OCI-LY1 (cell line): ENCODE measurements at regions not wholly inside any gene's neighbourhood (a gene's known extent, or its start where the extent isn't known, plus 50 kb on each side); places are given as distances from the start of the nearest gene placed in this dataset.

Source experiments
- H2AFZ ChIP-seq: fragments of 200-600 bp; sonication (generic), shearing (Covaris generic); 2 replicates; pipeline ENCODE4 v1.6.0; 2014; ENCODE audit warnings: antibody characterized with exemption, mild to moderate bottlenecking, low read length
- H3F3A ChIP-seq: fragments of 200-600 bp; sonication (generic), shearing (Covaris generic); 2 replicates; pipeline ENCODE4 v1.6.0; 2014; ENCODE audit warnings: mild to moderate bottlenecking, antibody characterized with exemption, low read length, moderate library complexity; ENCODE audit not compliant: insufficient read depth
- H3K27ac ChIP-seq: fragments of 200-600 bp; sonication (generic); 2 replicates; pipeline ENCODE4 v1.5.1; 2014; ENCODE audit warnings: low read length, mixed run types, mild to moderate bottlenecking, low read depth; ENCODE audit not compliant: poor library complexity, severe bottlenecking
- H3K27me3 ChIP-seq: fragments of 200-600 bp; sonication (generic); 2 replicates; pipeline ENCODE4 v1.6.0; 2014; ENCODE audit warnings: antibody characterized with exemption, mild to moderate bottlenecking, low read length, moderate library complexity; ENCODE audit not compliant: insufficient read depth
- H3K36me3 ChIP-seq: fragments of 200-600 bp; sonication (generic); 2 replicates; pipeline ENCODE4 v1.6.1; 2014; ENCODE audit warnings: mild to moderate bottlenecking, antibody characterized with exemption, low read length, moderate library complexity, mixed read lengths; ENCODE audit not compliant: insufficient read depth
- H3K4me1 ChIP-seq: fragments of 200-600 bp; sonication (generic); 2 replicates; pipeline ENCODE4 v1.5.1; 2014; ENCODE audit warnings: mild to moderate bottlenecking, low read length, moderate library complexity; ENCODE audit not compliant: insufficient read depth, severe bottlenecking
- H3K4me2 ChIP-seq: fragments of 200-600 bp; sonication (generic), shearing (Covaris generic); 2 replicates; pipeline ENCODE4 v1.6.1; 2014; ENCODE audit warnings: low read length
- H3K4me3 ChIP-seq: fragments of 200-600 bp; sonication (generic); 2 replicates; pipeline ENCODE4 v1.5.1; 2014; ENCODE audit warnings: low read length, low read depth, mild to moderate bottlenecking, mixed read lengths; ENCODE audit not compliant: poor library complexity, severe bottlenecking
- H3K79me2 ChIP-seq: fragments of 200-600 bp; shearing (Covaris generic); 2 replicates; pipeline ENCODE4 v1.6.1; 2016; ENCODE audit warnings: mixed run types, low read length, mixed read lengths; ENCODE audit not compliant: insufficient read depth
- H3K9ac ChIP-seq: fragments of 200-600 bp; sonication (generic), shearing (Covaris generic); 2 replicates; pipeline ENCODE4 v1.6.1; 2014; ENCODE audit warnings: mild to moderate bottlenecking, low read length, mixed read lengths
- H3K9me2 ChIP-seq: fragments of 200-600 bp; sonication (generic), shearing (Covaris generic); 2 replicates; pipeline ENCODE4 v1.6.1; 2014; ENCODE audit warnings: low read depth, mild to moderate bottlenecking, low read length, mixed read lengths
- H3K9me3 ChIP-seq: fragments of 200-600 bp; shearing (Covaris generic); 2 replicates; pipeline ENCODE4 v1.6.1; 2014; ENCODE audit warnings: low read length, mixed read lengths
- H4K20me1 ChIP-seq: fragments of 200-600 bp; sonication (generic), shearing (Covaris generic); 2 replicates; pipeline ENCODE4 v1.6.0; 2016; ENCODE audit warnings: mild to moderate bottlenecking, low read length; ENCODE audit not compliant: insufficient read depth
- CTCF ChIP-seq: fragments of 200-600 bp; sonication (generic), shearing (Covaris generic); IDR thresholded peaks from 2 replicates; pipeline ENCODE4 v1.5.1; 2017; ENCODE audit warnings: mild to moderate bottlenecking, antibody characterized with exemption, low read length, moderate library complexity, mixed read lengths
- EZH2 ChIP-seq: fragments of 200-600 bp; sonication (generic), shearing (Covaris generic); IDR thresholded peaks from 2 replicates; pipeline ENCODE4 v1.8.0; 2017; ENCODE audit warnings: borderline replicate concordance, mixed run types, mild to moderate bottlenecking, antibody characterized with exemption, low read length, moderate library complexity, mixed read lengths

DNA sequence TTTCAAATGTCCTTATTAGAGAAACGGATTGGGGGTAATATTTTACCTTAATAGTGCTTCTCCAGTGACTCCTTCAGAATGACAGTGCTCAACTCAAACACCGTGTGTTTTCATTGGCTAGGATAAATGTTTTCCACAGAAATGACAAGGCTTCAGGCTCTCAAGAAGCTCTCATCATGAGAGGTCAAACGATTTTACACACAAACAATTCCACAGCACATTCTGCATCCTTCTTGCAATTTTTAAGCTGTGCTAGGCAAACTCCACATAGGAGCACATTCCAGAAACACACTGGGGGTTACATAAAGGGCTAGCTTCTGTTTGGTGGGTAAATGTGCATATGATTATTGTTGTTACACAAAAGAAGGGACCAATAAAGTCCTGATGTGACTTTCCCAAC, 75.5 kb upstream of the IPO9 start:
- H3K9me2 ChIP-seq: no peaks in the 10 kb centered on the region
- H3K9me3 ChIP-seq: no peaks in the 10 kb centered on the region
- no peaks in the 10 kb centered on the region for H3K36me3 ChIP-seq
- H3K27me3 ChIP-seq: no peaks in the 10 kb centered on the region; the same call in 1 of the 2 replicates
- no peaks in the 10 kb centered on the region for H3K4me1 ChIP-seq
- H3K4me3 ChIP-seq: no peak overlapping the region
- H3F3A ChIP-seq: no peaks in the 10 kb centered on the region
- no peaks in the 10 kb centered on the region for H4K20me1 ChIP-seq
- H2AFZ ChIP-seq: no peak overlapping the region
- no peak overlapping the region for H3K27ac ChIP-seq
- no peaks in the 10 kb centered on the region for H3K79me2 ChIP-seq
- H3K4me2 ChIP-seq: no peak overlapping the region
- TF ChIP-seq CTCF: no peak
- TF ChIP-seq EZH2: no peak
- no peak overlapping the region for H3K9ac ChIP-seq

GRCh38 chr1:201754353-201754752, 74.6 kb upstream of the IPO9 start:
- Histone ChIP-seq H3K4me3 (no peak overlapping the region), H3F3A (no peaks in the 10 kb centered on the region), H3K79me2 (no peaks in the 10 kb centered on the region), H3K4me2 (no peak overlapping the region), H3K36me3 (no peaks in the 10 kb centered on the region), H3K27me3 (no peaks in the 10 kb centered on the region; the same call in 1 of the 2 replicates), H3K9me2 (no peaks in the 10 kb centered on the region), H2AFZ (no peak overlapping the region), H3K9ac (no peak overlapping the region), H3K9me3 (no peaks in the 10 kb centered on the region), H4K20me1 (no peaks in the 10 kb centered on the region), H3K4me1 (no peaks in the 10 kb centered on the region), H3K27ac (no peak overlapping the region)
- TF ChIP-seq CTCF: no peak

GRCh38 chr1:201755200-201755599, 73.8 kb upstream of the IPO9 start:
- Histone ChIP-seq H3K79me2 (no peaks in the 10 kb centered on the region), H3K4me1 (no peaks in the 10 kb centered on the region)

GRCh38 chr1:201756406-201756805, 72.6 kb upstream of the IPO9 start:
- H3K9me3 ChIP-seq: no peaks in the 10 kb centered on the region
- no peak overlapping the region for H3K4me3 ChIP-seq
- no peaks in the 10 kb centered on the region for H3K9me2 ChIP-seq
- no peak overlapping the region for H3K9ac ChIP-seq
- no peaks in the 10 kb centered on the region for H3K4me1 ChIP-seq
- H2AFZ ChIP-seq: no peak overlapping the region
- no peaks in the 10 kb centered on the region for H3F3A ChIP-seq
- H3K27ac ChIP-seq: no peak overlapping the region
- H3K4me2 ChIP-seq: no peak overlapping the region
- TF ChIP-seq CTCF: no peak
- TF ChIP-seq EZH2: no peak
- H3K27me3 ChIP-seq: no peaks in the 10 kb centered on the region
- H4K20me1 ChIP-seq: no peaks in the 10 kb centered on the region
- H3K79me2 ChIP-seq: no peaks in the 10 kb centered on the region
- no peaks in the 10 kb centered on the region for H3K36me3 ChIP-seq

More at GRCh38 chr1:201755200-201755599, 73.8 kb upstream of the IPO9 start:
- H3K9me3 ChIP-seq: no peaks in the 10 kb centered on the region
- H3K27ac ChIP-seq: no peak overlapping the region
- H3K4me3 ChIP-seq: no peak overlapping the region
- no peaks in the 10 kb centered on the region; the same call in 1 of the 2 replicates for H3K27me3 ChIP-seq
- no peaks in the 10 kb centered on the region for H3K9me2 ChIP-seq
- H3K4me2 ChIP-seq: no peak overlapping the region
- H4K20me1 ChIP-seq: no peaks in the 10 kb centered on the region
- H3F3A ChIP-seq: no peaks in the 10 kb centered on the region
- H2AFZ ChIP-seq: no peak overlapping the region
- TF ChIP-seq EZH2: no peak
- H3K9ac ChIP-seq: no peak overlapping the region
- no peaks in the 10 kb centered on the region for H3K36me3 ChIP-seq
